ENCODE measurements at regions not wholly inside any gene's neighbourhood (a gene's known extent, or its start where the extent isn't known, plus 50 kb on each side); places are given as distances from the start of the nearest gene placed in this dataset.

DNA sequence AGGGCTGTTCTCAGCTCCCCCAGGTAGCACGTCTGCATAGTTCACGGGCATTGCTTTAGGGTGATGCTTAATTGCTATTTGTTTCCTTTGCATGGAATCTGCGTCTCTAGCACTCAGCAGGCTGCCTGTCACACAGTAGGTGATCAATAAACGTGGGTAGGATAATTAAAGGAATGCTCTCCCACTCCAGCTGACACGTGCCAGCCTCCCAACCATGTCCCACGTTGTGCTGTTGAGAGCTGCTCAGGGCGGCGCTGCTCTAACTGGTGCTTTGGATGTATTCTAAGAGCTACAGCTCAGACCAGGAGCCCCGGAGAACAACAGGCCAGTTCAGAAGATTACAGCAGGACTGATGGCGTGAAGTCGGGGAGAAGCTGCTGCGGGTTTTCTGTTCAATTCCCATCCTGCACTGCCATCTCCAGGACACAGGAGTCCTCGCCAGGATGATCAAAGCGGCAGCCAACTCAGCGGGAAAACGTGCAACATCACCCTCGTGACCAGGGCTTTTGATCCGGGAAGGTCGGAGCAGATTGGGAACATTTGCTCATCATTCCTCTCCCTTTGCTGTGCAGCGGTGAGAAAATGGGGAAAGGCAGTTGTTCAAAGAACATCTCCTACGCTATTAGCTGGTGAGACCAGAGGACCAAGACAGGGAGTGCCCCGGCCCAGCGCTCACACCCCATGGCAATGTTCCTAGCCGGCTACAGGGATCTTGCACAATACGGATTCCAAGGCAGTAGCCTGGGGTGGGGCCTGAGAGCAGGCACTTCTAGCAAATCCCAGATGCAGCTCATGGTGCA, 50.5 kb upstream of the FOXK1 start (continued):
- TF ChIP-seq CTCF (IDR thresholded peaks at IDR 0.05 in 2 of 3, conservative IDR thresholded peaks at IDR 0.05 in 1 of 3; ENCODE audit: insufficient read depth in 2 of 3, low read depth in 1 of 3, low read length in 3 of 3) (peak; percentile 82 to 92 (median 89)), ARID2 (IDR thresholded peaks at IDR 0.05) (peak; percentile 68; the same call in 1 of the 2 replicates), PURB (CRISPR knock-in tag; IDR thresholded peaks at IDR 0.05; ENCODE audit: low read depth) (no peak), RNF219 (CRISPR knock-in tag; IDR thresholded peaks at IDR 0.05) (no peak), ZNF79 (CRISPR knock-in tag; IDR thresholded peaks at IDR 0.05; ENCODE audit: low read depth) (no peak), ESRRA (IDR thresholded peaks at IDR 0.05; ENCODE audit: borderline replicate concordance, low read depth) (peak; percentile 42; the same call in 1 of the 2 replicates), ZNF785 (CRISPR knock-in tag; IDR thresholded peaks at IDR 0.05) (no peak), BHLHE40 (IDR thresholded peaks at IDR 0.05; ENCODE audit: low read length) (peak; percentile 93), ZNF311 (CRISPR knock-in tag; IDR thresholded peaks at IDR 0.05) (no peak), CC2D1A (IDR thresholded peaks at IDR 0.05) (peak; percentile 75), L3MBTL2 (IDR thresholded peaks at IDR 0.05) (peak; percentile 76), HOXB6 (CRISPR knock-in tag; IDR thresholded peaks at IDR 0.05; ENCODE audit: borderline replicate concordance) (no peak), ZC3H4 (CRISPR knock-in tag; IDR thresholded peaks at IDR 0.05; ENCODE audit: borderline replicate concordance) (peak; percentile 40; the same call in 1 of the 2 replicates)

All from K562 (cell line).